Natural killer cell (primary cell): ENCODE measurements at regions not wholly inside any gene's neighbourhood (a gene's known extent, or its start where the extent isn't known, plus 50 kb on each side); places are given as distances from the start of the nearest gene placed in this dataset.

Source experiments
- ATAC-seq, 3 donors: fragments of 150-1000 bp in 2 of 3; fragments of 200-7000 bp in 1 of 3; cut with Tn5 transposase; 1 replicate in 1 of 3; 2 replicates in 2 of 3; pipeline ENCODE4 v1.10.0; 2021; ENCODE audit warnings: mild to moderate bottlenecking in 2 of 3, moderate library complexity in 2 of 3
- DNase-seq, 2 donors: peaks; one replicate each; pipeline versions ENCODE4 v3.0.0 to v3.0.0-alpha.2; 2013 to 2021; ENCODE audit warnings: mixed read lengths in 1 of 2
- H3K27ac ChIP-seq: one replicate; pipeline ENCODE4 v1.5.1; 2013; ENCODE audit warnings: mild to moderate bottlenecking, low read length
- H3K27me3 ChIP-seq: one replicate; pipeline ENCODE4 v1.6.1; 2013; ENCODE audit warnings: low read length; ENCODE audit not compliant: control insufficient read depth, insufficient read depth
- H3K36me3 ChIP-seq: one replicate; pipeline ENCODE4 v1.6.1; 2013; ENCODE audit warnings: low read length; ENCODE audit not compliant: control insufficient read depth, insufficient read depth
- H3K4me1 ChIP-seq: one replicate; pipeline ENCODE4 v1.6.1; 2013; ENCODE audit warnings: low read length; ENCODE audit not compliant: control insufficient read depth, insufficient read depth
- H3K4me3 ChIP-seq: one replicate; pipeline ENCODE4 v1.5.1; 2013; ENCODE audit warnings: low read length
- H3K9me3 ChIP-seq: one replicate; pipeline ENCODE4 v1.6.1; 2013; ENCODE audit warnings: low read length; ENCODE audit not compliant: control insufficient read depth, insufficient read depth
- H3K27ac Mint-ChIP-seq, 2 donors: one replicate each; pipeline ENCODE4 v1.8.0; 2022; ENCODE audit warnings: mild to moderate bottlenecking in 2 of 2, mixed read lengths in 2 of 2, moderate library complexity in 1 of 2
- H3K27me3 Mint-ChIP-seq, 2 donors: one replicate each; pipeline ENCODE4 v1.8.0; 2022; ENCODE audit warnings: low read depth in 2 of 2, mixed read lengths in 2 of 2
- H3K36me3 Mint-ChIP-seq: one replicate; pipeline ENCODE4 v1.8.0; 2022; ENCODE audit warnings: mixed read lengths
- H3K4me1 Mint-ChIP-seq, 2 donors: one replicate each; pipeline ENCODE4 v1.8.0; 2022; ENCODE audit warnings: mixed read lengths in 2 of 2
- H3K4me3 Mint-ChIP-seq: one replicate; pipeline ENCODE4 v1.8.0; 2022; ENCODE audit warnings: mild to moderate bottlenecking, moderate library complexity, mixed read lengths
- H3K9me3 Mint-ChIP-seq, 2 donors: one replicate each; pipeline ENCODE4 v1.8.0; 2022; ENCODE audit warnings: mixed read lengths in 2 of 2
- WGBS: methylation state at CpG from one replicate; pipeline ENCODE4 v1.1.7; 2013; ENCODE audit warnings: missing lambda C conversion rate; ENCODE audit not compliant: insufficient coverage; 5-methylcytosine and 5-hydroxymethylcytosine counted together
- intact Hi-C: fragments of 100-400 bp; cut with micrococcal nuclease; formaldehyde crosslinking; loops from one replicate; pipeline ENCODE4 v1.14.2; 2022
- TF ChIP-seq, protein P1 (sequence below): fragments of 200-600 bp; IDR thresholded peaks from one replicate; pipeline ENCODE4 v1.8.0; 2022; ENCODE audit warnings: antibody characterized with exemption

DNA sequence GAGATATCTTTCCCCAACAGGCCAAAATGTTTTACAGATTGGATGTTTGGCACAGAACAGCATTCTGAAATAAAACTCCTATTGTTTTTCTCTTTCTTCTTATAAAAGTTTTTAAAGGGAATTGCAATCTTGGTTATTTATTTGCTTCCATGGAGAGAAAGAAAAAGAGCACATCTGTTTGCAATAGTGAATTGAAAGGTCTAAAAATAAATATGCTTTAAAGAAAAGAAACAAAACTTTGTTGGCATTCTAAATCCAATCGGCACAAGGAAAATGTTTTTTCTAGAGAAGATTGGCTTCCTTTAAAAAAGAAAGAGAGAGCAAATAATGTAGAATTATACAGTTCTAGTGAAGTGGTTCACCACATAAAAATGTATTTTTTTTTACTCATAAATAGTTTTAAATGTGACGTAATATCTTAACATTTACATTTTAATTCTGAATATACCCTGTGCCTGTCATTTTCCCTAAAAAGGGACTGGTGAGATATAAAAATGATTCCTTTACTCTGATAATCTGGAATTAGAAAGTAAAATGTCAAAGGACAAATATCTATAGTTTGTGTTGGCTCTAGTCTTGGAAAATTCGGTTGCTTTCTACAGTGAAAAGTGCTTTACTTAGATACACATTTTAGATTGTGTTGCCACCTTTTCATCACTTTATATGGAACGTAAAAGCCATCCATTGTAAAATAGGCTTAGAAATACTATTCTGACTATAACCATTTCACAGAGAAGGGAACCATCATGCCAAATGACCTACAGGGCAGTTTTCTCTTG lies 257.4 kb upstream of the CBLB start:
- H3K27ac ChIP-seq, result no peak overlapping the region
- H3K9me3 Mint-ChIP-seq, result no peaks in the 10 kb centered on the region
- no CpG with 5 or more reads among the region's 4 CpGs for WGBS
- no peak overlapping the region for H3K4me3 ChIP-seq
- ATAC-seq, result no peak
- no peaks in the 10 kb centered on the region for H3K9me3 ChIP-seq
- H3K4me1 ChIP-seq, result no peaks in the 10 kb centered on the region
- intact Hi-C loops, result no loop called here
- no peak for DNase-seq
- no peaks in the 10 kb centered on the region for H3K36me3 Mint-ChIP-seq
- H3K27me3 Mint-ChIP-seq, result no peaks in the 10 kb centered on the region
- H3K27ac Mint-ChIP-seq, result no peak overlapping the region
- no peaks in the 10 kb centered on the region for H3K36me3 ChIP-seq
- H3K27me3 ChIP-seq, result no peaks in the 10 kb centered on the region
- TF ChIP-seq, protein P1, sequence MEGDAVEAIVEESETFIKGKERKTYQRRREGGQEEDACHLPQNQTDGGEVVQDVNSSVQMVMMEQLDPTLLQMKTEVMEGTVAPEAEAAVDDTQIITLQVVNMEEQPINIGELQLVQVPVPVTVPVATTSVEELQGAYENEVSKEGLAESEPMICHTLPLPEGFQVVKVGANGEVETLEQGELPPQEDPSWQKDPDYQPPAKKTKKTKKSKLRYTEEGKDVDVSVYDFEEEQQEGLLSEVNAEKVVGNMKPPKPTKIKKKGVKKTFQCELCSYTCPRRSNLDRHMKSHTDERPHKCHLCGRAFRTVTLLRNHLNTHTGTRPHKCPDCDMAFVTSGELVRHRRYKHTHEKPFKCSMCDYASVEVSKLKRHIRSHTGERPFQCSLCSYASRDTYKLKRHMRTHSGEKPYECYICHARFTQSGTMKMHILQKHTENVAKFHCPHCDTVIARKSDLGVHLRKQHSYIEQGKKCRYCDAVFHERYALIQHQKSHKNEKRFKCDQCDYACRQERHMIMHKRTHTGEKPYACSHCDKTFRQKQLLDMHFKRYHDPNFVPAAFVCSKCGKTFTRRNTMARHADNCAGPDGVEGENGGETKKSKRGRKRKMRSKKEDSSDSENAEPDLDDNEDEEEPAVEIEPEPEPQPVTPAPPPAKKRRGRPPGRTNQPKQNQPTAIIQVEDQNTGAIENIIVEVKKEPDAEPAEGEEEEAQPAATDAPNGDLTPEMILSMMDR, result no peak
- no peaks in the 10 kb centered on the region for H3K4me1 Mint-ChIP-seq
- no peak overlapping the region for H3K4me3 Mint-ChIP-seq

- H3K27me3 ChIP-seq, result no peaks in the 10 kb centered on the region
- H3K36me3 ChIP-seq, result no peaks in the 10 kb centered on the region
- Mint-ChIP-seq H3K27ac (no peak overlapping the region), H3K9me3 (no peaks in the 10 kb centered on the region), H3K27me3 (no peaks in the 10 kb centered on the region), H3K4me1 (no peaks in the 10 kb centered on the region), H3K36me3 (no peaks in the 10 kb centered on the region), H3K4me3 (no peak overlapping the region)
- H3K9me3 ChIP-seq, result no peaks in the 10 kb centered on the region
- intact Hi-C loops, result no loop called here
- H3K27ac ChIP-seq, result no peak overlapping the region
- ATAC-seq (no peak), DNase-seq (no peak)
- no peak overlapping the region for H3K4me3 ChIP-seq
- WGBS, result 94% methylated on average over 4 of the region's 4 CpGs
- TF ChIP-seq, protein P1, result no peak
- H3K4me1 ChIP-seq, result no peaks in the 10 kb centered on the region
Measured at GRCh38 chr3:106126846-106127235, 258.0 kb upstream of the CBLB start.

GRCh38 chr3:106129939-106130338 lies 261.1 kb upstream of the CBLB start:
- H3K27me3 ChIP-seq, result no peaks in the 10 kb centered on the region
- H3K4me1 ChIP-seq, result no peaks in the 10 kb centered on the region
- no peaks in the 10 kb centered on the region for H3K27me3 Mint-ChIP-seq
- H3K27ac Mint-ChIP-seq, result no peak overlapping the region
- H3K9me3 ChIP-seq, result no peaks in the 10 kb centered on the region
- intact Hi-C loops, result no loop called here
- H3K36me3 ChIP-seq, result no peaks in the 10 kb centered on the region
- no peaks in the 10 kb centered on the region for H3K4me1 Mint-ChIP-seq
- no peak overlapping the region for H3K4me3 ChIP-seq
- TF ChIP-seq, protein P1, result no peak
- 70% methylated on average over 2 of the region's 2 CpGs for WGBS
- H3K4me3 Mint-ChIP-seq, result no peak overlapping the region
- no peaks in the 10 kb centered on the region for H3K36me3 Mint-ChIP-seq
- DNase-seq (no peak), ATAC-seq (no peak)
- no peak overlapping the region for H3K27ac ChIP-seq
- peaks cover 0 to 2% of the 10 kb centered on the region in 2 donors for H3K9me3 Mint-ChIP-seq
